Thymus (tissue), 11 donors: ENCODE measurements at regions not wholly inside any gene's neighbourhood (a gene's known extent, or its start where the extent isn't known, plus 50 kb on each side); places are given as distances from the start of the nearest gene placed in this dataset.

Experiments
- DNase-seq, 9 donors: peaks; one replicate each; pipeline ENCODE4 v3.0.0-alpha.2; 2013; ENCODE audit warnings: low spot score in 9 of 9, low read depth in 6 of 9, missing footprints in 1 of 9
- H3K27ac ChIP-seq, 2 donors: one replicate each; pipeline ENCODE4 v1.5.1; 2013; ENCODE audit warnings: control low read depth in 1 of 2, low read depth in 1 of 2, low read length in 1 of 2, mild to moderate bottlenecking in 1 of 2, moderate library complexity in 1 of 2
- H3K27me3 ChIP-seq, 2 donors: one replicate each; pipeline ENCODE4 v1.5.1; 2013; ENCODE audit warnings: low read length in 1 of 2; ENCODE audit not compliant: control insufficient read depth in 2 of 2, insufficient read depth in 1 of 2
- H3K36me3 ChIP-seq, 2 donors: one replicate each; pipeline ENCODE4 v1.5.1; 2013; ENCODE audit warnings: low read length in 1 of 2, mild to moderate bottlenecking in 1 of 2, moderate library complexity in 1 of 2; ENCODE audit not compliant: control insufficient read depth in 2 of 2, insufficient read depth in 2 of 2
- H3K4me1 ChIP-seq, 2 donors: one replicate each; pipeline ENCODE4 v1.5.1; 2013; ENCODE audit warnings: low read length in 2 of 2; ENCODE audit not compliant: control insufficient read depth in 2 of 2, insufficient read depth in 2 of 2
- H3K4me3 ChIP-seq, 2 donors: one replicate each; pipeline ENCODE4 v1.5.1; 2013; ENCODE audit warnings: low read length in 2 of 2, control low read depth in 1 of 2, mild to moderate bottlenecking in 1 of 2
- H3K9me3 ChIP-seq, 2 donors: one replicate each; pipeline ENCODE4 v1.5.1; 2013; ENCODE audit warnings: low read length in 1 of 2, mild to moderate bottlenecking in 1 of 2; ENCODE audit not compliant: control insufficient read depth in 2 of 2, insufficient read depth in 1 of 2
- WGBS: extraction: QIAGEN DNeasy Blood & Tissue Kit; methylation state at CpG from one replicate; pipeline ENCODE4 v1.1.7; 2013; 5-methylcytosine and 5-hydroxymethylcytosine counted together
- donor health status: healthy.

- H3K9me3 ChIP-seq = no peaks in the 10 kb centered on the region
- H3K27ac ChIP-seq = no peak overlapping the region
- no peaks in the 10 kb centered on the region for H3K27me3 ChIP-seq
- H3K4me1 ChIP-seq = no peaks in the 10 kb centered on the region
- H3K4me3 ChIP-seq = no peak overlapping the region
- no peaks in the 10 kb centered on the region for H3K36me3 ChIP-seq
- DNase-seq = no peak
- WGBS = 94% methylated on average over 3 of the region's 3 CpGs
Measured at GRCh38 chr1:184270556-184270955, 116.3 kb upstream of the C1orf21 start.

DNA sequence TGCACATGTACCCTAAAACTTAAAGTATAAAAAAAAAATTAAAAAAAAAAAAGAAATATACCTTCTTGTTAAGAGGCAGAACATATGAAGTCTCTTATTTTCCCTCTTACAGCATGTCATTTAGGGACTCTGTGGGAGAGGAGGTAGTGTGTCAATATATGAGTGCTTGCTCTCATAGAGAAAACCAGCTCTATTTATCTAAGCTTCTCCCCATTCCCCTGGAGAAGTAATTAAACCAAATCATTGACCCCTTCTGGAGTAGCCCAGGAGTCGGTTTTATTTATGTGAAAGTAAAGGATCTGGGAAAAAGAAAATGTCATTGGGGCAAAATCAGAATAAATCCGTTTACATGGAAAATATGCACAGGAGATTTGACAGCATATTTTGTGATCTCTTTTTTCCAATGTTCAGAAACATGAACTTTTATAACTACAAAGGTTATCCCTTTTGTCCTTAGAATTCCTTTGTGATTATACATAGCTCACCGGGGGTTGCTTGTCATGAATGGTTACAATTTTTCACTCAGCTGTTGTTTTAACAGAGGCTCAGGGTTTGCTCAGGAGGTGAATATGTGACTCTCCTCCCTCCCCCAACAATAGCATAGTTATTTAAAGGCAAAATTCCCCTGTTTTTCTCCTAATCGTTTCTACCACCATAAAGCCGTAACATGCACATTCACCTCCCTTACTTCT is 114.5 kb upstream of the C1orf21 start:
- Histone ChIP-seq H3K36me3 (no peaks in the 10 kb centered on the region), H3K4me1 (no peaks in the 10 kb centered on the region), H3K27ac (no peak overlapping the region), H3K4me3 (no peak overlapping the region), H3K9me3 (no peaks in the 10 kb centered on the region), H3K27me3 (no peaks in the 10 kb centered on the region)
- 92% methylated on average over 5 of the region's 5 CpGs for WGBS
- DNase-seq = no peak

DNA sequence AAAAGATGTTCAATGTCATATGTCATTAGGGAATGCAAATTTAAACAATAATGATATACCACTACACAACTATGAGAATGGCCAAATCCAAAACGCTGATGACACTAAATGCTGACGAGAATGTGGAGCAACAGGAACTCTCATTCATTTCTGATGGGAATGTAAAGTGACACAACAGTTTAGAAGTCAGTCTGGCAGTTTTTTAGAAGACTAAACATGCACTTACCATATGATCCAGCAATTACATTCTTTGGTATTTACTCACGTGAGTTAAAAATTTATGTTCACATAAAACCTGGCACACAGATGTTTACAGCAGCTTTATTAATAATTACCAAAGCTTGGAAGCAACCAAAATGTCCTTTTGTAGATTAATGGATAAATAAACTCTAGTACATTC is 110.4 kb upstream of the C1orf21 start:
- no peaks in the 10 kb centered on the region for H3K36me3 ChIP-seq
- H3K9me3 ChIP-seq = no peaks in the 10 kb centered on the region
- no peak for DNase-seq
- WGBS = 96% methylated on average over 3 of the region's 3 CpGs
- no peak overlapping the region for H3K27ac ChIP-seq
- H3K27me3 ChIP-seq = no peaks in the 10 kb centered on the region
- no peak overlapping the region for H3K4me3 ChIP-seq
- no peaks in the 10 kb centered on the region for H3K4me1 ChIP-seq

DNA sequence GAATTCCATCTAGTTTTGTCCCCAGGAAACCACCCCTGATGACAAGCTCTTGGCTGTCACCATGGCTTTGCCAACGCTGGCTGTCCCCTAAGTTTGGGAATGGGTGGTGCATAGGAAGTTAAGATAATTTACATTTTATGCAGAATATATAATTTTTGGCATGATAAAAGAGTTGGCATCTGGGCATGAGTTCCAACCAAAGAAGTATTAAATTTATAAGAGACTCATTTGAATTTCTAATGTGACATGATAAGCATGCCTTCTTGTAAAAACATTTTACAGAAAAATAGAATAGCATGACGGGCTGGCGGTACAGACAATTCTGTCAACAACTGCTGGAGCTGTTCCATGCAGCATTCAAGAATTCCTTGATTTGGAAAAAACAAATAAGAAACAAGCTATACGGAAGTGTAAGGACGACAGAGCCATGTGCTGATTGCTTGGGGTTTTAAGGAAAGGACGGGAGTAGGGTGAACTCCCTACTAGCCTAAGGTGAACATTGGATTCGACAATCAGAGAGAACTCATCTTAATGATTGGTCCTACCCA is 106.8 kb upstream of the C1orf21 start:
- no peak overlapping the region for H3K27ac ChIP-seq
- no peaks in the 10 kb centered on the region for H3K9me3 ChIP-seq
- H3K4me1 ChIP-seq = no peaks in the 10 kb centered on the region
- no peaks in the 10 kb centered on the region for H3K27me3 ChIP-seq
- H3K36me3 ChIP-seq = no peaks in the 10 kb centered on the region
- no peak overlapping the region for H3K4me3 ChIP-seq
- no peak for DNase-seq
- WGBS = 97% methylated on average over 7 of the region's 7 CpGs

GRCh38 chr1:184283999-184284398 is 102.8 kb upstream of the C1orf21 start:
- H3K4me1 ChIP-seq = no peaks in the 10 kb centered on the region
- WGBS = 91% methylated on average over 1 of the region's 1 CpG
- H3K27me3 ChIP-seq = no peaks in the 10 kb centered on the region
- no peak for DNase-seq
- H3K4me3 ChIP-seq = no peak overlapping the region
- H3K9me3 ChIP-seq = peaks cover 0 to 20% of the 10 kb centered on the region in 2 donors
- H3K36me3 ChIP-seq = no peaks in the 10 kb centered on the region
- H3K27ac ChIP-seq = no peak overlapping the region

DNA sequence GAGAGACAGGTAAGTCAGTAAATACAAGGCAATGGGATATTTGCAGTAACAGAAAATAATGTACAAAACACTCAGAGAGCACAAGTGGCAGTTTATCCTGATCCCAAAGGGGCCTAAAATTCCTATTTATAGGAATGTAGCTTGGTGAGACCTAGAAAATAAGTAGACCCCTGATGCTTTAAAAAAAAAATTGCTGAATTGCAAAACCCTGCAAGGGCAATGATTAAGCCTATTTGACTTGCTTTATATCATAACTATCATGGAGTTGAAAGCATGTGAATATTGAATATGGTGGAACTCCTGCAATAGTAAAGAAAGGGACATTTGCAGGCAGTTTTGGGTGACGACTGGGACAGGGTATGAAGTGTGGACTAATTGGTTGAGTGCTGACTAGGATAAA is 101.9 kb upstream of the C1orf21 start:
- no peak for DNase-seq
- H3K27me3 ChIP-seq = no peaks in the 10 kb centered on the region
- WGBS = 98% methylated on average over 1 of the region's 1 CpG
- no peak overlapping the region for H3K4me3 ChIP-seq
- H3K4me1 ChIP-seq = no peaks in the 10 kb centered on the region
- no peaks in the 10 kb centered on the region for H3K36me3 ChIP-seq
- H3K9me3 ChIP-seq = peaks cover 0 to 27% of the 10 kb centered on the region in 2 donors
- no peak overlapping the region for H3K27ac ChIP-seq

DNA sequence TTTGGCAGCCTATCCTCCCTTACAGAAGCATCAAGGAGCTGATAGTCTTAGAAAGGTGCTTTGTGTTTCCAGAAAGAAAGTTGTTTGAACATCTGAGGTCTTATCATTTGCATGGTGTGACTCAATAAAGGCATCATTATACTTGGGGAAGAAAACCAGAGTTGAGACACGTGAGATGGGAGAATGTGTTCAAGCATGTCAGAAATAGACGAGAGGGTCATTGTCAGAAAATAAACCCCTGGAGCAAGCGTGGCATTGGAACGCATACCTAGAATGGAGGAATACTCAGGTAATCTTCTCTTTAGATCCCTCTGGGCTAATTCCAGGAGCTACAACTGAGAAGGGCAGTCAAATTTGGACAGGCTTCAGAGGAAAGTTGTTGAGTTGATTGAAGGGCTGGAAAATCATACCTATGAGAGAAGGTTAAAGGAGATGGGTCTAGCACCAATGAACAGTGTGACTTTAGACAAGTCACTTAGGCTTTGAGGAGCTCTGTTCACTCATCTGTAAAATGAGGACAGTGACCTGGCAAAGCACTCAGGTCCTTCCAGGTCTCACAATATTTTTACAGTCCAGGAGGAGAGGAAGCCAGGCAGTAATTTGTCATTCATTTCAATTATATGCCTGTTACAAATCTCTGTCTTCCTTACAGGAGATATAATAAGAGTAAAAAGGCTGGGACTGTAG is 101.3 kb upstream of the C1orf21 start:
- H3K36me3 ChIP-seq = no peaks in the 10 kb centered on the region
- peaks cover 1 to 31% of the 10 kb centered on the region in 2 donors for H3K9me3 ChIP-seq
- H3K27ac ChIP-seq = no peak overlapping the region
- DNase-seq = peak in 1 of 9 donors; percentile 3
- WGBS = 95% methylated on average over 4 of the region's 4 CpGs
- H3K4me1 ChIP-seq = no peaks in the 10 kb centered on the region
- no peaks in the 10 kb centered on the region for H3K27me3 ChIP-seq
- H3K4me3 ChIP-seq = no peak overlapping the region

DNA sequence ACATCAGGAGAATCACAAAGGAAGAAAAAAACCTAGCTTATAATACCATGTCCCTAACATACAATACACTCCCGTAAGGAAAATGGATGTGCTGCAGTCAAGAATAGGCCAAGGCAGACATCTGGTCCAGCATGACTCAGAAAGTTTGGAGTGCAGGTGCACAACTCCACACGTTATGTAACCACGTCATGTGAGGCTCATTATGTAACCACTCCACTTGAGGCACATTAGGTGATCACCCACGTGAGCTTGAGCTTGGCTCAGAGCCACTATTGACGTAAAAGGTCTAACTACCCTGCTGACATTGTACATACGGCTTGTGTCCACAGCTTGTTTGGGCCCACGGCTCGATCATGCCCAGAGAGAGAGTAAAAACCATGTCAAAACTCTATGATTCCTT is 99.8 kb upstream of the C1orf21 start:
- no peak for DNase-seq
- Histone ChIP-seq H3K9me3 (peaks cover 1 to 31% of the 10 kb centered on the region in 2 donors), H3K27ac (no peak overlapping the region), H3K4me1 (no peaks in the 10 kb centered on the region), H3K4me3 (no peak overlapping the region), H3K36me3 (no peaks in the 10 kb centered on the region), H3K27me3 (no peaks in the 10 kb centered on the region)
- WGBS = 86% methylated on average over 8 of the region's 8 CpGs

- WGBS = 86% methylated on average over 5 of the region's 5 CpGs
- peak in 2 of 9 donors; percentile 2 to 21 for DNase-seq
- H3K27ac ChIP-seq = no peak overlapping the region
- H3K27me3 ChIP-seq = no peaks in the 10 kb centered on the region
- H3K4me1 ChIP-seq = no peaks in the 10 kb centered on the region
- H3K4me3 ChIP-seq = no peak overlapping the region
- no peaks in the 10 kb centered on the region for H3K36me3 ChIP-seq
- H3K9me3 ChIP-seq = peaks cover 1 to 31% of the 10 kb centered on the region in 2 donors
Measured at GRCh38 chr1:184289825-184290550, 96.8 kb upstream of the C1orf21 start.
